GM19043 (cell line): ENCODE measurements at regions not wholly inside any gene's neighbourhood (a gene's known extent, or its start where the extent isn't known, plus 50 kb on each side); places are given as distances from the start of the nearest gene placed in this dataset.

ENCODE experiments used
- ATAC-seq: cut with Tn5 transposase; IDR thresholded peaks from one replicate; pipeline ENCODE4 v1.9.1; 2021; ENCODE audit warnings: low read depth; ENCODE audit not compliant: unreplicated experiment

DNA sequence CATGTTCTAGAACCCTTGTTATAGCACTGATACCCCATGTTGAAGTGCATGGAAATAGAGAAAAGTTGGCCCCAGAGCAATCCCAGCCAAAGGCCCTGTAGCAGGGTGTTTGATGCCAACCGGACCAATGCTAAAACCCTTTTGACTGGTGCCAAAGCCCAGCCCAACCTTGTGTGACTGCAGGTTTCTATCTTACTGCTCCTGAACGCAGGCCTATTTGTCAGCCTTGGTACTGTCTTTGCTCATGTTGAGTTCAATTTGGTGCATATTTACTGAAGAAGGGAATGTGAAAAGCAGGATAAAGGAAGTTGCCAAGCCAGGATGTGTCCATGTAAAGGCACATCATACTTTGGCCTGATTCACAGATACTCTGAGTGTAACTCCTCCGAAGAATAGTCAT is 51.7 kb upstream of the NFASC start:
- no peak for ATAC-seq

GRCh38 chr1:204819495-204819894 is 51.2 kb upstream of the NFASC start:
- no peak for ATAC-seq
